ENCODE measurements at regions not wholly inside any gene's neighbourhood (a gene's known extent, or its start where the extent isn't known, plus 50 kb on each side); places are given as distances from the start of the nearest gene placed in this dataset.

DNA sequence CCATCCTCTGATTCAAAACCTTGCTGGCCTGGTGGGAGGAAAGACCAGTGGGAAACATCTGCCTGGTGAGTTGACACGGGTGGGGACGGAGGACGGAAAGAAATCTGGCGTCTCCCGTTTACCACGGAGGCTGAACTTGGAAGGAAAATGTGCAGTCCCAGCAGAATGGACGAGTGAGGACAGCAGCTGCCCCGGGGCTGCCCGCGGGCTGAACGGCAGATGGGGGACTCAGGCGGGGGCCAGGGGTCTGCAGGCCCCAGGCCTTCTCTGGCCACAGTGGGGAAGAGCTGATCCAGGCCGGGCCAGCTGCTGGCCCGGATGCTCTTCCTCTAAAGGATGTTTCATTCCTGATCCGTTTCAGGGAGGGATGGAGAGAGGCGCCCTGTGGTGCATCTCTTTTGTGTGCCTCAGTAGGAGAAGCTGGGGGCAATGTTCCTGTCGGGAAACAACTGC lies 147.5 kb upstream of the CHST15 start:
- TF ChIP-seq, protein P1, sequence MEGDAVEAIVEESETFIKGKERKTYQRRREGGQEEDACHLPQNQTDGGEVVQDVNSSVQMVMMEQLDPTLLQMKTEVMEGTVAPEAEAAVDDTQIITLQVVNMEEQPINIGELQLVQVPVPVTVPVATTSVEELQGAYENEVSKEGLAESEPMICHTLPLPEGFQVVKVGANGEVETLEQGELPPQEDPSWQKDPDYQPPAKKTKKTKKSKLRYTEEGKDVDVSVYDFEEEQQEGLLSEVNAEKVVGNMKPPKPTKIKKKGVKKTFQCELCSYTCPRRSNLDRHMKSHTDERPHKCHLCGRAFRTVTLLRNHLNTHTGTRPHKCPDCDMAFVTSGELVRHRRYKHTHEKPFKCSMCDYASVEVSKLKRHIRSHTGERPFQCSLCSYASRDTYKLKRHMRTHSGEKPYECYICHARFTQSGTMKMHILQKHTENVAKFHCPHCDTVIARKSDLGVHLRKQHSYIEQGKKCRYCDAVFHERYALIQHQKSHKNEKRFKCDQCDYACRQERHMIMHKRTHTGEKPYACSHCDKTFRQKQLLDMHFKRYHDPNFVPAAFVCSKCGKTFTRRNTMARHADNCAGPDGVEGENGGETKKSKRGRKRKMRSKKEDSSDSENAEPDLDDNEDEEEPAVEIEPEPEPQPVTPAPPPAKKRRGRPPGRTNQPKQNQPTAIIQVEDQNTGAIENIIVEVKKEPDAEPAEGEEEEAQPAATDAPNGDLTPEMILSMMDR (IDR thresholded peaks at IDR 0.05; ENCODE audit: insufficient read depth, low read depth, low read length, missing control alignments), result no peak
- H3K4me3 ChIP-seq (ENCODE audit: low read depth, low read length), result no peak overlapping the region
- DNase-seq (ENCODE audit: low read depth), result no peak

- DNase-seq (ENCODE audit: low read depth), result no peak
Observed at GRCh38 chr10:124239696-124240095, 146.3 kb upstream of the CHST15 start.

GRCh38 chr10:124239134-124239533 lies 145.7 kb upstream of the CHST15 start:
- no peak for DNase-seq (ENCODE audit: low read depth)
- TF ChIP-seq, protein P1 (IDR thresholded peaks at IDR 0.05; ENCODE audit: insufficient read depth, low read depth, low read length, missing control alignments), result no peak
- H3K4me3 ChIP-seq (ENCODE audit: low read depth, low read length), result no peak overlapping the region

More at GRCh38 chr10:124239696-124240095, 146.3 kb upstream of the CHST15 start:
- no peak overlapping the region for H3K4me3 ChIP-seq (ENCODE audit: low read depth, low read length)
- TF ChIP-seq, protein P1 (IDR thresholded peaks at IDR 0.05; ENCODE audit: insufficient read depth, low read depth, low read length, missing control alignments), result no peak

GRCh38 chr10:124238367-124238766 lies 145.0 kb upstream of the CHST15 start:
- H3K4me3 ChIP-seq (ENCODE audit: low read depth, low read length), result no peak overlapping the region
- no peak for DNase-seq (ENCODE audit: low read depth)
- TF ChIP-seq, protein P1 (IDR thresholded peaks at IDR 0.05; ENCODE audit: insufficient read depth, low read depth, low read length, missing control alignments), result no peak

DNA sequence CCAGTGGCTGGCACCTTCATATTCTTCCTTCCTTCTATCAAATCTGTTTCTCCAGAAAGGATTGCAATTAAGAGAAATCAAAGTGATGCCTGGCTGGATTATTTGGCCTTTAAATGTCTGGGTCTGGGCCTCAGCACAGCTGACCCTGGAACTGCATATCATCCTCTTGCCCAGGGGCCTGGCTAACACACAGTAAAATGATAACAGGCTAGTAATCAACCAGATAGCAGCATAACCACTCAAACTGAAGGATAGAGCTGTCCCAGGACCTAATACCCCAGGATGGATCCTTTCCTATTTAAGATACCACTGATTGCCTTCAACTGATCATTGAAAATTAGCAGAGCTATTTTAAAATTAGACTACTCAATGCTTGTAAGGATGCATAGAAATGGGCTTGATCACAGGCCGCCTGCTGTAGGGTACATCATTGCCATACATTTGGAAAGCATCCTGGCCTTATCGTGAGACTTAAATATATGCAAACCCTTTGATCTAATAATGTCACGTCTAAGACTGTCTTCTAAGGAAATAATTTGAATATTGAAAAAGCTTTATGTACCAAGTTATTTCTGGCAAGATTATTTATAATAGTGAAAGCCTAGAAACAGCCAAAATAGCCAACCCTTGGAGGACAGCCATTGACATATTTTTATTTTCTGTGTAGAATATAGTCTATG lies 144.0 kb upstream of the CHST15 start:
- H3K4me3 ChIP-seq (ENCODE audit: low read depth, low read length), result no peak overlapping the region
- DNase-seq (ENCODE audit: low read depth), result no peak
- TF ChIP-seq, protein P1 (IDR thresholded peaks at IDR 0.05; ENCODE audit: insufficient read depth, low read depth, low read length, missing control alignments), result no peak

DNA sequence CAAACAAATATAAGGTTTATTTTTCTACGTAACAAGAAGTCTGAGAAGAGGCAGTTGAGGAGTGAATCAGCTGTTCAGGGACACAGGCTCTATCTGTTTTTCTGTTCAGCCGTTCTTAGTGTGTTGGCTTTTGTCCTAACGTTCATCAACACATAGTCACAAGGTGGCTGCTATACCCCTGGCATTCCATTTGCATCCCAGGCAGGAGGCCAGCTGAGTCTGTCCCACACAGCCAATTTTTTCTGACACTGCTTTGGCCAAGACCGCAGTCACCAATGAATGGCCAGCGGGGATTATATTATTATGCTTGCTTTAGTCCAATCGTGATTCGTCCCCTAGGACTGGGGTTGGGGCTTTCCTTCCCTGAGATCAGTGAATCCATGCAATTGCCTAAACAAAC lies 143.4 kb upstream of the CHST15 start:
- no peak overlapping the region for H3K4me3 ChIP-seq (ENCODE audit: low read depth, low read length)
- no peak for DNase-seq (ENCODE audit: low read depth)
- TF ChIP-seq, protein P1 (IDR thresholded peaks at IDR 0.05; ENCODE audit: insufficient read depth, low read depth, low read length, missing control alignments), result no peak

GRCh38 chr10:124236136-124236535 lies 142.7 kb upstream of the CHST15 start:
- TF ChIP-seq, protein P1 (IDR thresholded peaks at IDR 0.05; ENCODE audit: insufficient read depth, low read depth, low read length, missing control alignments), result no peak
- no peak overlapping the region for H3K4me3 ChIP-seq (ENCODE audit: low read depth, low read length)
- DNase-seq (ENCODE audit: low read depth), result no peak

Measured in GM12865 (cell line).